Karpas-422 (cell line): ENCODE measurements at regions not wholly inside any gene's neighbourhood (a gene's known extent, or its start where the extent isn't known, plus 50 kb on each side); places are given as distances from the start of the nearest gene placed in this dataset.
"Not testable (repeated sequence)": the region's sequence is repeated elsewhere in the genome, so short reads cannot be mapped to it uniquely, and the experiment has no call there.

ENCODE experiments used
- DNase-seq: peaks from one replicate; pipeline ENCODE4 v3.0.0-alpha.2; 2015
- H2AFZ ChIP-seq: fragments of 200-600 bp; sonication (generic); 2 replicates; pipeline ENCODE4 v1.6.1; 2014; ENCODE audit warnings: antibody characterized with exemption, low read length, mixed read lengths
- H3K27ac ChIP-seq: fragments of 200-600 bp; sonication (generic); 2 replicates; pipeline ENCODE4 v1.5.1; 2014; ENCODE audit warnings: mild to moderate bottlenecking, low read length, moderate library complexity
- H3K27me3 ChIP-seq: fragments of 200-600 bp; sonication (generic); 2 replicates; pipeline ENCODE4 v1.6.1; 2014; ENCODE audit warnings: low read length, mixed read lengths
- H3K36me3 ChIP-seq: fragments of 200-600 bp; sonication (generic); 2 replicates; pipeline ENCODE4 v1.6.1; 2014; ENCODE audit warnings: low read length, mixed read lengths; ENCODE audit not compliant: insufficient read depth
- H3K4me1 ChIP-seq: fragments of 200-600 bp; sonication (generic); 2 replicates; pipeline ENCODE4 v1.6.1; 2014; ENCODE audit warnings: mild to moderate bottlenecking, low read length, mixed read lengths
- H3K4me2 ChIP-seq: fragments of 200-600 bp; sonication (generic); 2 replicates; pipeline ENCODE4 v1.6.1; 2014; ENCODE audit warnings: low read length, low read depth, mild to moderate bottlenecking; ENCODE audit not compliant: poor library complexity, severe bottlenecking
- H3K4me3 ChIP-seq: fragments of 200-600 bp; sonication (generic); 2 replicates; pipeline ENCODE4 v1.5.1; 2014; ENCODE audit warnings: mild to moderate bottlenecking, antibody characterized with exemption, low read length, mixed read lengths
- H3K79me2 ChIP-seq: fragments of 200-600 bp; sonication (generic); 2 replicates; pipeline ENCODE4 v1.6.1; 2014; ENCODE audit warnings: mild to moderate bottlenecking, low read length, mixed read lengths
- H3K9ac ChIP-seq: fragments of 200-600 bp; sonication (generic); 2 replicates; pipeline ENCODE4 v1.6.0; 2014; ENCODE audit warnings: low read length
- H3K9me2 ChIP-seq: fragments of 200-600 bp; sonication (generic), shearing (Covaris generic); replicated peaks from 2 replicates; pipeline ENCODE4 v1.6.0; 2014; ENCODE audit warnings: mild to moderate bottlenecking, low read length, moderate library complexity; ENCODE audit not compliant: insufficient read depth
- H3K9me3 ChIP-seq: fragments of 300-700, 200-600 bp; sonication (generic); 2 replicates; pipeline ENCODE4 v1.6.1; 2014; ENCODE audit warnings: low read length, mixed read lengths
- H4K20me1 ChIP-seq: fragments of 200-600 bp; sonication (generic); 2 replicates; pipeline ENCODE4 v1.6.1; 2014; ENCODE audit warnings: mild to moderate bottlenecking, antibody characterized with exemption, low read length, low read depth; ENCODE audit not compliant: insufficient read depth

- no peaks in the 10 kb centered on the region for H3K9me2 ChIP-seq
- no peaks in the 10 kb centered on the region for H3K9me3 ChIP-seq
- no peaks in the 10 kb centered on the region for H3K36me3 ChIP-seq
- no peak overlapping the region for H3K27ac ChIP-seq
- no peaks in the 10 kb centered on the region for H4K20me1 ChIP-seq
- H3K9ac ChIP-seq: no peak overlapping the region
- DNase-seq: no peak
- H3K27me3 ChIP-seq: no peaks in the 10 kb centered on the region
- no peak overlapping the region for H3K4me3 ChIP-seq
- H3K4me2 ChIP-seq: no peak overlapping the region
- H3K79me2 ChIP-seq: no peaks in the 10 kb centered on the region
- H3K4me1 ChIP-seq: no peaks in the 10 kb centered on the region
- H2AFZ ChIP-seq: no peak overlapping the region
Observed at GRCh38 chr14:66005900-66006434, 480.2 kb upstream of the CCDC196 start.

GRCh38 chr14:66008631-66009030, 477.5 kb upstream of the CCDC196 start:
- Histone ChIP-seq H2AFZ (no peak overlapping the region), H3K27ac (no peak overlapping the region), H3K9me3 (no peaks in the 10 kb centered on the region), H3K4me3 (no peak overlapping the region), H3K4me1 (no peaks in the 10 kb centered on the region), H3K9me2 (no peaks in the 10 kb centered on the region), H3K9ac (no peak overlapping the region), H3K4me2 (no peak overlapping the region), H3K36me3 (no peaks in the 10 kb centered on the region), H3K79me2 (no peaks in the 10 kb centered on the region), H4K20me1 (no peaks in the 10 kb centered on the region), H3K27me3 (no peaks in the 10 kb centered on the region)
- no peak for DNase-seq

- Histone ChIP-seq H3K4me3 (no peak overlapping the region), H3K36me3 (no peaks in the 10 kb centered on the region), H3K4me2 (no peak overlapping the region), H3K27me3 (no peaks in the 10 kb centered on the region), H3K9ac (no peak overlapping the region), H3K9me3 (no peaks in the 10 kb centered on the region), H3K9me2 (no peaks in the 10 kb centered on the region), H3K4me1 (no peaks in the 10 kb centered on the region), H2AFZ (no peak overlapping the region), H3K27ac (no peak overlapping the region), H4K20me1 (no peaks in the 10 kb centered on the region), H3K79me2 (no peaks in the 10 kb centered on the region)
- no peak for DNase-seq
Observed at GRCh38 chr14:66009089-66009488, 477.1 kb upstream of the CCDC196 start.

- Histone ChIP-seq H3K4me1 (no peaks in the 10 kb centered on the region), H2AFZ (no peak overlapping the region), H3K9me2 (no peaks in the 10 kb centered on the region), H3K27ac (no peak overlapping the region), H3K9ac (no peak overlapping the region), H3K36me3 (no peaks in the 10 kb centered on the region), H3K79me2 (no peaks in the 10 kb centered on the region), H3K4me3 (no peak overlapping the region), H3K4me2 (no peak overlapping the region), H3K9me3 (no peaks in the 10 kb centered on the region), H4K20me1 (no peaks in the 10 kb centered on the region), H3K27me3 (no peaks in the 10 kb centered on the region; the same call in 1 of the 2 replicates)
- no peak for DNase-seq
Observed at GRCh38 chr14:66010695-66011094, 475.5 kb upstream of the CCDC196 start.

GRCh38 chr14:66011855-66012254, 474.3 kb upstream of the CCDC196 start:
- Histone ChIP-seq H2AFZ (no peak overlapping the region), H3K36me3 (no peaks in the 10 kb centered on the region), H3K9ac (no peak overlapping the region), H3K27me3 (no peaks in the 10 kb centered on the region; the same call in 1 of the 2 replicates), H3K4me3 (no peak overlapping the region), H3K9me2 (no peaks in the 10 kb centered on the region), H3K4me2 (no peak overlapping the region), H3K27ac (no peak overlapping the region), H3K4me1 (no peaks in the 10 kb centered on the region), H4K20me1 (no peaks in the 10 kb centered on the region), H3K79me2 (no peaks in the 10 kb centered on the region), H3K9me3 (no peaks in the 10 kb centered on the region)
- peak; percentile 33 for DNase-seq

- H3K27me3 ChIP-seq, H3K4me1 ChIP-seq, H3K79me2 ChIP-seq, H3K9ac ChIP-seq, H3K9me3 ChIP-seq, H4K20me1 ChIP-seq, DNase-seq, H3K9me2 ChIP-seq, H3K4me2 ChIP-seq, H2AFZ ChIP-seq, H3K4me3 ChIP-seq, H3K36me3 ChIP-seq, H3K27ac ChIP-seq: not testable (repeated sequence)
Observed at GRCh38 chr14:66013607-66014006, 472.6 kb upstream of the CCDC196 start.

- no peaks in the 10 kb centered on the region for H3K36me3 ChIP-seq
Observed at GRCh38 chr14:66015071-66015780, 470.9 kb upstream of the CCDC196 start.

GRCh38 chr14:66017927-66018326, 468.2 kb upstream of the CCDC196 start:
- H3K9me3 ChIP-seq: no peaks in the 10 kb centered on the region
- no peak overlapping the region for H3K4me2 ChIP-seq
- H3K27me3 ChIP-seq: no peaks in the 10 kb centered on the region; the same call in 1 of the 2 replicates
- H3K4me3 ChIP-seq: no peak overlapping the region
- no peaks in the 10 kb centered on the region for H4K20me1 ChIP-seq
- no peak overlapping the region for H3K27ac ChIP-seq
- DNase-seq: no peak
- H3K9ac ChIP-seq: no peak overlapping the region
- H3K36me3 ChIP-seq: no peaks in the 10 kb centered on the region
- H3K9me2 ChIP-seq: no peaks in the 10 kb centered on the region
- H2AFZ ChIP-seq: no peak overlapping the region
- H3K79me2 ChIP-seq: no peaks in the 10 kb centered on the region
- no peaks in the 10 kb centered on the region for H3K4me1 ChIP-seq

More at GRCh38 chr14:66015071-66015780, 470.9 kb upstream of the CCDC196 start:
- no peak overlapping the region for H3K4me2 ChIP-seq
- H3K9me2 ChIP-seq: no peaks in the 10 kb centered on the region
- no peak overlapping the region for H3K27ac ChIP-seq
- H2AFZ ChIP-seq: no peak overlapping the region
- no peaks in the 10 kb centered on the region; the same call in 1 of the 2 replicates for H3K27me3 ChIP-seq
- no peak overlapping the region for H3K4me3 ChIP-seq
- H3K79me2 ChIP-seq: no peaks in the 10 kb centered on the region
- no peaks in the 10 kb centered on the region for H4K20me1 ChIP-seq
- no peaks in the 10 kb centered on the region for H3K4me1 ChIP-seq
- DNase-seq: no peak
- no peak overlapping the region for H3K9ac ChIP-seq
- H3K9me3 ChIP-seq: no peaks in the 10 kb centered on the region
